HG02973 (cell line): ENCODE measurements at regions not wholly inside any gene's neighbourhood (a gene's known extent, or its start where the extent isn't known, plus 50 kb on each side); places are given as distances from the start of the nearest gene placed in this dataset.
"Not testable (repeated sequence)": the region's sequence is repeated elsewhere in the genome, so short reads cannot be mapped to it uniquely, and the experiment has no call there.

Source experiments
- ATAC-seq: cut with Tn5 transposase; IDR thresholded peaks from one replicate; pipeline ENCODE4 v1.9.1; 2021; ENCODE audit warnings: moderate library complexity; ENCODE audit not compliant: unreplicated experiment

- ATAC-seq = no peak
These were observed 636.4 kb downstream of the SLC16A7 start for GRCh38 chr12:60231976-60232907.

- ATAC-seq = not testable (repeated sequence)
These were observed 638.9 kb downstream of the SLC16A7 start for GRCh38 chr12:60234611-60235195.

- no peak for ATAC-seq
These were observed 639.4 kb downstream of the SLC16A7 start for GRCh38 chr12:60235261-60235660.

GRCh38 chr12:60236416-60236815 lies 640.6 kb downstream of the SLC16A7 start:
- ATAC-seq = not testable (repeated sequence)

GRCh38 chr12:60240891-60241290 lies 645.1 kb downstream of the SLC16A7 start:
- ATAC-seq = no peak

- no peak for ATAC-seq
These were observed 655.3 kb downstream of the SLC16A7 start for GRCh38 chr12:60251091-60251490.

GRCh38 chr12:60252359-60253096 lies 656.7 kb downstream of the SLC16A7 start:
- ATAC-seq = no peak

GRCh38 chr12:60255044-60255443 lies 659.2 kb downstream of the SLC16A7 start:
- ATAC-seq = no peak

- no peak for ATAC-seq
These were observed 661.2 kb downstream of the SLC16A7 start for GRCh38 chr12:60257063-60257462.

GRCh38 chr12:60259225-60259624 lies 663.4 kb downstream of the SLC16A7 start:
- no peak for ATAC-seq

GRCh38 chr12:60262378-60262777 lies 666.5 kb downstream of the SLC16A7 start:
- no peak for ATAC-seq

GRCh38 chr12:60263161-60263560 lies 667.3 kb downstream of the SLC16A7 start:
- no peak for ATAC-seq

- ATAC-seq = no peak
These were observed 668.1 kb downstream of the SLC16A7 start for GRCh38 chr12:60263836-60264493.

- ATAC-seq = no peak
These were observed 669.9 kb downstream of the SLC16A7 start for GRCh38 chr12:60265741-60266140.

GRCh38 chr12:60266381-60266852 lies 670.6 kb downstream of the SLC16A7 start:
- no peak for ATAC-seq

GRCh38 chr12:60269611-60270269 lies 673.9 kb downstream of the SLC16A7 start:
- no peak for ATAC-seq

GRCh38 chr12:60271816-60272215 lies 676.0 kb downstream of the SLC16A7 start:
- ATAC-seq = no peak

GRCh38 chr12:60278209-60278608 lies 682.4 kb downstream of the SLC16A7 start:
- ATAC-seq = no peak

GRCh38 chr12:60279221-60279620 lies 683.4 kb downstream of the SLC16A7 start:
- ATAC-seq = no peak

- ATAC-seq = no peak
These were observed 685.7 kb downstream of the SLC16A7 start for GRCh38 chr12:60281522-60281921.
